LHCN-M2 (cell line): ENCODE measurements at regions not wholly inside any gene's neighbourhood (a gene's known extent, or its start where the extent isn't known, plus 50 kb on each side); places are given as distances from the start of the nearest gene placed in this dataset.
"Not testable (repeated sequence)": the region's sequence is repeated elsewhere in the genome, so short reads cannot be mapped to it uniquely, and the experiment has no call there.

Experiments used
- DNase-seq: peaks from one replicate; pipeline ENCODE4 v3.0.0-alpha.2; 2012; ENCODE audit warnings: low read depth

- DNase-seq, result no peak
These were observed 567.3 kb upstream of the ADAMTS5 start for GRCh38 chr21:27534206-27534605.

DNA sequence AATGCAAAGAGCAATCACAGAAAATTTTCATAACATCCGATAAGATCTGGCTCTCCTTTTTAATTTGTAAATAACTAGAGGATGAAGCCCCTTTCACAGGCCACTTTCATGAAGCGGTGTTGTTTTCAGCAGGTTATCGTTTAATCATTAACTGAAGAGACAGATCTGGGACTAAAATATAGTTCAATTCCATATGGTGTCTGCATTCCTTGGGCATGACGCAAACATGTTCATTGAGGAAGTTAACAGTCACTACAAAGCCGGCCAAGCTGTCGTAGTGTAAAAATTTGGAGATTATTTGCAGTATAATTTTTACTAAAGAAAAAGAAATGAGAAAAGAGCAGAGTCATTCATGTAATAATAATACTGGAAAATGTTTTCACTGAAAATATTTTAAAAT is 565.2 kb upstream of the ADAMTS5 start:
- no peak for DNase-seq

DNA sequence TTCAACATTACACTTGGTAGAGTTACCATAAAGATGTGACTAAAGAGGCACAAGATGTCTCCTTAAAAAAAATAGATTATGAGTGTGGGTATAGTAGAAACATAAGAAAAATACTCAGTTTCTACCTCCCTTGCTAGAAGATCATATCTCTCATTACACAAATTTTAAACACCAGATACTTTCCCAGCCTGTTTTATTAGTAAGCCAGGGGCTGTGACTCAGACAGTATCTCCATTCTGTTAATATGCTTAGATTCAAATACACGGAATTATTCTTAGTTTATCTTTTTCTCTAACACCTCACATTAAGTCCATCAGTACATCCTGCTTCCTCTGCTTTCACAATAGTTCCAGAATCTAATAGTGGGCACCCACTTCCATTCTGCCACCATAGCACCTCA is 561.8 kb upstream of the ADAMTS5 start:
- peak; percentile 9 for DNase-seq

GRCh38 chr21:27526451-27526850 is 559.6 kb upstream of the ADAMTS5 start:
- peak; percentile 16 for DNase-seq

- DNase-seq, result no peak
These were observed 558.9 kb upstream of the ADAMTS5 start for GRCh38 chr21:27525780-27526179.

- peak; percentile 67 for DNase-seq
These were observed 552.5 kb upstream of the ADAMTS5 start for GRCh38 chr21:27519361-27519760.

DNA sequence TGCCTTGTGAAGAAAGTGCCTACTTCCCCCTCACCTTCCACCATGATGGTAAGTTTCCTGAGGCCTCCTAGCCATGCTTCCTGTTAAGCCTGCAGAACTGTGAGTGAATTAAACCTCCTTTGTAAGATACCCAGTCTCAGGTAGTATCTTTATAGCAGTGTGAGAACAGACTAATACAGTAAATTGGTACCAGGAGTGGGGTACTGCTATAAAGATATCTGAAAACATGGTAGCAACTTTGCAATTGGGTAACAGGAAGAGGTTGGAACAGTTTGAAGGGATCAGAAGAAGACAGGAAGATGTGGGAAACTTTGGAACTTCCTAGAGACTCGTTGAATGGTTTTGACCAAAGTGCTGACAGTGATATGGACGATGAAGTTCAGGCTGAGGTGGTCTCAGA is 550.3 kb upstream of the ADAMTS5 start:
- DNase-seq, result not testable (repeated sequence)

DNA sequence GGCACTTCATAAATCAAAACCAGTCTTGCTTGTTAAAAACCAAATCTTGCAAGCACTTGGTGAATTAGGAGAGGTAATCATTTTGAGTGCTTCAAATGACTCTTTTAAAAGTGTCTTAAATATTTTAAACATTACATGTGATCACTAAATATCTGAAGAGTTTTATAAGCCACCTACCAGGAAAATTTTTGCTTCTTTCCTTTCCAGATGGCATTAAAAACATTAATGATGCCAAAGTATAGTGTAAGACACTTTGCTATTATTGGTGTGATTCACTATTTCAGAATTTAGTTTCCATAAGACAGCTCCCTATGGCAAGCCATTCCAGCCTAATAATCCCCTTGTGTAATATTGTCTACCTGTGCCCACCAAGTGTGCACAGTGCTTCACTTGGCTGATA is 548.8 kb upstream of the ADAMTS5 start:
- DNase-seq, result no peak

GRCh38 chr21:27513825-27514224 is 546.9 kb upstream of the ADAMTS5 start:
- DNase-seq, result peak; percentile 10

DNA sequence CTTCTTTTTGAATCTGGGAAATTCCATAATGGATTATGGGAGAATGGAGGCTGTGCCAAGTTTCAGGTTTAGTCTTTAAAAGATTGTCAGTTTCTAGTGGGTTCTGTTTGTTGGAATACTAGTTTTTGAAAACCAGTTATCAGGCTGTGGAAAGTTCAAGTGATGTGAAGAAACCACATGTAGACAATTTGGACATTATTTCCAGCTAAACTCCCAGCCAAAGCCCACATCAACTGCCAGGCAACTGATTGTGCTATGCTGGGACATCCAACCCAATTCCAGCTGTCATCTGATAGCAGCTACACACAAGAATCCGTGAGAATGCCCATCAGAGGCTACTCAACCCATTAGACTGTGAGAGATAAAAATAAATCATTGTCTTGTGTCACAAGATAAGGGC is 546.1 kb upstream of the ADAMTS5 start:
- DNase-seq, result peak; percentile 45

DNA sequence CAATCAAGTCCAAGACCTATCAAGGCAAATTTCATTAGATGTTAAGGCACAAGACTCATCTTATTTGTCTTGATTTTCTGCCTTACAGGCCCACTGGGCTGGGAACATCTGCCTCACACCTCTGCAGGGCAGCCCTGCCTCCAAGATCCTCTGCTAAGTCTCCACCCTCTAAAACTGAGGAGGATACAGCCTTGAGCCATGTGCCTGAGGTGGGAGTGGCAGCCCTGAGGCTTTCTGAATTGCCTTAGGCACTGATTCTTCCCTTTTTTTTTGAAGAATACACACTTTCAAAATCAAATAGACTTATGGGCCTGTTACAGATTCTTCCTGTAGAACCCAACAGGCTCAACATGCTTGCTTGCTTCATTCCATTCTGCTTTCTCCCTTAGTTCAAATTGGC is 544.3 kb upstream of the ADAMTS5 start:
- no peak for DNase-seq

GRCh38 chr21:27507695-27508094 is 540.8 kb upstream of the ADAMTS5 start:
- DNase-seq, result no peak

DNA sequence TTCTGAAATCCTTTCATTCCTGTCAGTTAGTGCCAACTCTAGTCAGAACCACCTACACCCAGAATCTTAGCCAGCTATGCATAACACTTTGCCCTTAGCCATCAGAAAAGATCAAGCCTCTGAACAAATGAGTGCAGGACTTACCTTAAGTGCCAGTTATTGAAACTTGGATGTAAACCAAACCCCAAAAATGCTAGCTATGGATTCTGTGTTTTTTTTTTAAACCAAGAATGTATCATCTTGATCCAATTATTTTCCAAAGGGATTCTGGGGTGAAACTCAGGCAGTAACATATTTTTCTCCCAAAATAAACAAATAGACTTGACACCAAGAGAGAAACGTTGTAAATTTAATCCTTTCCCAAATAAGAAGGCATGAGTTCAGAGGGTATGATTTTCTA is 538.6 kb upstream of the ADAMTS5 start:
- DNase-seq, result peak; percentile 83

- no peak for DNase-seq
These were observed 535.9 kb upstream of the ADAMTS5 start for GRCh38 chr21:27502801-27503200.

DNA sequence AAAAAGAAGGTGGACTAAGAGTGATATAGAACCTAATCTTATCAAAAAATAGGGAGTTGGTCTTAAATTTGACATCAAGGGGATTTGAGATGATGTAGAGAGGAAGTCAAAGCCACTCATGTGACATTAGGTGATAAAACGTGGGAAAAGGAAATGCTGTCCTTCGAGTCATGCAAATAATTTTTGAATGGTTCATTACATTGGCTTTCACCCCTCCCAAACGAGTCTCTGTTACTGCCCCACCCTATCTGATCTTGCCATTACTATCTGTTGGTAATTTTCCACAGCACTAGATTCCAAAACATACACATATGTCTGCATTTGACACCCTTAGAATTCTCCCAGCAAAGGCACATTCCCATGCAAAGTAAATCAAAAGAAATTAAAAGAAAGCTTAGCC is 531.1 kb upstream of the ADAMTS5 start:
- no peak for DNase-seq

DNA sequence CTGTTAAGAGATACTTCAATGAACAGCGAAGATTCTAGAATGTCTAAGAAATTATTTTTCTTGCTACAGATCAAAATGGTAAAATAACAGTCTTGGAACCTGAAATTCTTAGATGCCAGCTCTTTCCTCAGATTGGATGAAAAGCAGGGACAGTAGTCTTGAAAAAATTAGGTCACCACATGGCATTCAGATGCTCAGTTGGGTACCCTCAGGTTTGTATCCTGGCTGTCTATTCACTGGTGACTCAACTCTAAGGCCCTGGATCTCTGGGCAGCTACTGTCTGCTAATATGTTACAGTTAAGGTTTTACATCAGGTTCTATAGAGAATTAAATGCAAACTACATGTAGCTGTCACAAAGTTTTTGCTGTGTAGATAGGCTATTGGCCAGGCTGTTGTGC is 528.9 kb upstream of the ADAMTS5 start:
- no peak for DNase-seq

GRCh38 chr21:27493542-27493941 is 526.7 kb upstream of the ADAMTS5 start:
- DNase-seq, result no peak

DNA sequence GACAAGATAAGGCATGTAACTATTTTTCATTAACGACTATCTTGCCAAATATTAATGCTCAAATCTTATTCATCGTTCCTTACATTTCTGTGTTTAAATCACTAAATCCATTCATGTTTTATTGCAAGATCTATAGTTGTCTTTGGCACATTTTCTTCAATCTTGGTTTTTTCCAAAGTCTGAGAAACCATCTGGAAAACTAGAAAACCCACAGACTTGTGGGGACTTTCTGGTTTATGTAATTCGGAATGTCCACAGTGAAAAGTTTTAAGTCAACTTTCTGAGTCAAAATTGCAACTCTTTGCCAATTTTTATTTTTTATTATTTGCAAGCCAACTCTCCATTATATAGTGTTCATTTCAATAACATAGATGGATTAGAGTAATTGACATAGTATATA is 520.8 kb upstream of the ADAMTS5 start:
- DNase-seq, result no peak

DNA sequence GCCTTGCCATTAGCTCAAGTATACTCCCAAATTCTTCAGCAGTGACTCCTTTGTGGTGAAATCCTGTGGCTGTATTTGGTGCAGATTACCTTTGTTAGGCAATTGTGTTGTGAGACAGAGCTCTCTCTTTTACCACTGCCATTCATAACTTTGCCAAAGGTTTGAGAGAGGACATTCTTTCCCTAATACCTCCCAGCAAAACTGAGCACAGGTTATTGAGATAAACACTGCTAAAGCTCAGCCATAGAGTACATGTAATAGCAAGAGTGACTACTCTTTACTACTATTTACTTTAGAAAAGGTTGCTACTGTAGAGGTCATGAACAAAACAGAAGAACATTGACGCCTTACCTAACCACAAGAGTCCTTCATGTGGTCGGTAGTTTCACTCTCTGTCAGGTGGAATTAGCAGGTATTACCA is 514.0 kb upstream of the ADAMTS5 start:
- DNase-seq, result peak; percentile 83

DNA sequence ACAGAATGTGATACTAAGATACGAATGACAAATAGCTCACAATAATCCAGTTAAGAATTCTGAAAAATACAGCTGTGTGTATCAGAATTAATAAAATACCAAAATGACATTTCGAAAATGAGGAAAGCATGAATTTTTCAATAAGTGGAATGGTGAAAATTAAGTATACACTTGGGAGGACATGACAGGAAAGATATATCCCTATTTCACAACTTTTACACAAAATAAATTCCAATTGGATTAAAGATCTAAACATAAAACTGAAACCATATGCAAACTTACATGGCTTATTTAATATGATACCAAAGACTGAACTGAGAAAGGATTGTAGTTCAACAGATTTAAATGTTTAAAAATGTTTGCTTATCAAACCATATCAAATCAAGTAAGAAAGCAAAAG is 510.4 kb upstream of the ADAMTS5 start:
- no peak for DNase-seq

DNA sequence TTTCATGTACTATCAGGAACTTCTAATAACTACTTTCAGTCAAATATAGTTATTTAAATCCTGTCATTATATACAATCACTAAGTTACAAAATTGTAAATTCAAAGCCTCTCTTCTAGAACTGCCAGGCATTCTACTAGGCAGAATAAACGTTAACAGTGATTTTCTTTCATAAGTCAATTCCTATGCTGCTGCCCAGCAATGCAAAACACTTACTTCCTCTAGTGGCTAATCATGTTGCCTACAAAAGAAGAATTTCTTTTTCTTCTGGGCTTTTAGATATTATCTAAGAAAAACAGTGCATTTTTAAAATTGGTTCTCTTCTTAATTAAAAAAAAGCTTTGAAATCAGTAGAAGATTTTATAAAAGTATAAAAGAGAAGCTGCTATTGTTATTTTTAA is 509.8 kb upstream of the ADAMTS5 start:
- peak; percentile 74 for DNase-seq

GRCh38 chr21:27475363-27475955 is 508.6 kb upstream of the ADAMTS5 start:
- DNase-seq, result no peak

- no peak for DNase-seq
These were observed 500.5 kb upstream of the ADAMTS5 start for GRCh38 chr21:27467366-27467765.

DNA sequence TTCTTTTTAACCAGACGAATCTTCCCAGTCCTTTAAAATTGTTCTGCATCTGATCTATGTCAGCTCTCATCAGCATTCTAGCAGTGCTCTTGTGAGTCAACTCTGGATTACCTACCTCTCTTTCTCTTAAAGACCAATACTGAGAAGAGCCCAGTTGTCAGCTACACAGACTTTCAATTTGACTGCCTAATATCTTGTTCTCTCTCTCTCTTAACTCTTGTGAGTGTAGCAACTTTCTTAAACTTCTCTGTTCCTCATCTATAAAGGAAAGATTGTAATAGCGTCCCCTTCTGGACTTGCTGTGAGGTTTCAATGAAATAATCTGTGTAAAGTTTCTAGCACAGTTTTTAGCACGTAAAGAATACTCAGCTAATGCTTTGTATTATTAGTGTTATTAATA is 499.3 kb upstream of the ADAMTS5 start:
- no peak for DNase-seq
